ENCODE measurements at regions not wholly inside any gene's neighbourhood (a gene's known extent, or its start where the extent isn't known, plus 50 kb on each side); places are given as distances from the start of the nearest gene placed in this dataset.

GRCh38 chr9:16100537-16101091 lies 547.8 kb downstream of the CCDC171 start:
- H3K4me1 ChIP-seq (ENCODE audit: low read length): no peaks in the 10 kb centered on the region
- no peak overlapping the region for H2AFZ ChIP-seq (ENCODE audit: low read length)
- no peaks in the 10 kb centered on the region for H3K9me2 ChIP-seq (replicated peaks; ENCODE audit: insufficient read depth, low read length)
- H3K9me3 ChIP-seq (replicated peaks; ENCODE audit: insufficient read depth, low read length): no peaks in the 10 kb centered on the region
- no peak overlapping the region for H3K27ac ChIP-seq (ENCODE audit: low read length)
- H3K36me3 ChIP-seq (replicated peaks; ENCODE audit: insufficient read depth, low read length): no peaks in the 10 kb centered on the region
- no peak for TF ChIP-seq EZH2 (optimal IDR thresholded peaks at IDR 0.05; ENCODE audit: low read depth, low read length)
- TF ChIP-seq EZH2phosphoT487 (IDR thresholded peaks at IDR 0.05; ENCODE audit: low read length): no peak
- no peak for TF ChIP-seq CTCF (IDR thresholded peaks at IDR 0.05; ENCODE audit: low read length)
- no peaks in the 10 kb centered on the region for H4K20me1 ChIP-seq (ENCODE audit: insufficient read depth, low read length)
- H3K4me3 ChIP-seq (ENCODE audit: low read length): no peak overlapping the region
- no peak for DNase-seq
- no peaks in the 10 kb centered on the region for H3K27me3 ChIP-seq (replicated peaks; ENCODE audit: insufficient read depth, low read length)
- H3K79me2 ChIP-seq (ENCODE audit: low read length): no peaks in the 10 kb centered on the region
- H3K4me2 ChIP-seq (ENCODE audit: low read depth, low read length): no peak overlapping the region
- no peaks in the 10 kb centered on the region for H3F3A ChIP-seq (ENCODE audit: insufficient read depth, low read length)
- H3K9ac ChIP-seq (ENCODE audit: low read length): no peak overlapping the region

DNA sequence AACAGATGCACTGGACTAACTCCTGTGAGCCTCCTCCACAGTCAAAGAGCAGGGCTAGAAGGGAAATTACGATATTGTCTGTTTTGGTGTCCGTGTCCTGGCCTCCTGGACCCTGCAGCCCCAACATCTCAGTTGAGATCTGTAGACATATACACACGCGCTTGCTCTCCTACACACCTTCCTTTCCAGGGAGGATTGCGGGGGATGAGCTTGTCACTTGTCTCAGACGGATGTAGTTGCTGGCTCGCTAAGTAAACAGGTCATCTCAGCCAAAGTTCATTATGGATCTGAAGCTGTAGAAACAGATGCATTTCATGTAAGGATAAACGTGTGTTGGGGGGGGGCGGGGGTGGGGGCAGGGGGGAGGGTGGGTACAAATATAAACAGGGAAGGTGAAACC lies 549.3 kb downstream of the CCDC171 start:
- Histone ChIP-seq H3K9ac (ENCODE audit: low read length) (no peak overlapping the region), H3K4me3 (ENCODE audit: low read length) (no peak overlapping the region), H4K20me1 (ENCODE audit: insufficient read depth, low read length) (no peaks in the 10 kb centered on the region), H3K9me2 (replicated peaks; ENCODE audit: insufficient read depth, low read length) (no peaks in the 10 kb centered on the region), H3K79me2 (ENCODE audit: low read length) (no peaks in the 10 kb centered on the region), H3K4me1 (ENCODE audit: low read length) (no peaks in the 10 kb centered on the region), H3K27me3 (replicated peaks; ENCODE audit: insufficient read depth, low read length) (no peaks in the 10 kb centered on the region), H3K4me2 (ENCODE audit: low read depth, low read length) (no peak overlapping the region), H3K36me3 (replicated peaks; ENCODE audit: insufficient read depth, low read length) (no peaks in the 10 kb centered on the region), H3F3A (ENCODE audit: insufficient read depth, low read length) (no peaks in the 10 kb centered on the region), H3K27ac (ENCODE audit: low read length) (no peak overlapping the region), H3K9me3 (replicated peaks; ENCODE audit: insufficient read depth, low read length) (no peaks in the 10 kb centered on the region), H2AFZ (ENCODE audit: low read length) (no peak overlapping the region)
- no peak for DNase-seq
- TF ChIP-seq CTCF (IDR thresholded peaks at IDR 0.05; ENCODE audit: low read length) (no peak), EZH2phosphoT487 (IDR thresholded peaks at IDR 0.05; ENCODE audit: low read length) (no peak), EZH2 (optimal IDR thresholded peaks at IDR 0.05; ENCODE audit: low read depth, low read length) (no peak)

GRCh38 chr9:16103620-16104397 lies 551.0 kb downstream of the CCDC171 start:
- no peak overlapping the region for H3K27ac ChIP-seq (ENCODE audit: low read length)
- H3F3A ChIP-seq (ENCODE audit: insufficient read depth, low read length): no peaks in the 10 kb centered on the region
- no peaks in the 10 kb centered on the region for H3K27me3 ChIP-seq (replicated peaks; ENCODE audit: insufficient read depth, low read length)
- H3K4me2 ChIP-seq (ENCODE audit: low read depth, low read length): no peak overlapping the region
- H3K36me3 ChIP-seq (replicated peaks; ENCODE audit: insufficient read depth, low read length): no peaks in the 10 kb centered on the region
- H3K4me1 ChIP-seq (ENCODE audit: low read length): no peaks in the 10 kb centered on the region
- no peak overlapping the region for H3K9ac ChIP-seq (ENCODE audit: low read length)
- TF ChIP-seq EZH2 (optimal IDR thresholded peaks at IDR 0.05; ENCODE audit: low read depth, low read length) (no peak), EZH2phosphoT487 (IDR thresholded peaks at IDR 0.05; ENCODE audit: low read length) (no peak), CTCF (IDR thresholded peaks at IDR 0.05; ENCODE audit: low read length) (no peak)
- H3K4me3 ChIP-seq (ENCODE audit: low read length): no peak overlapping the region
- H2AFZ ChIP-seq (ENCODE audit: low read length): no peak overlapping the region
- H3K9me2 ChIP-seq (replicated peaks; ENCODE audit: insufficient read depth, low read length): no peaks in the 10 kb centered on the region
- no peaks in the 10 kb centered on the region for H3K79me2 ChIP-seq (ENCODE audit: low read length)
- no peaks in the 10 kb centered on the region for H4K20me1 ChIP-seq (ENCODE audit: insufficient read depth, low read length)
- DNase-seq: no peak
- H3K9me3 ChIP-seq (replicated peaks; ENCODE audit: insufficient read depth, low read length): no peaks in the 10 kb centered on the region

All from MM.1S (cell line).